GM18868 (cell line): ENCODE measurements at regions not wholly inside any gene's neighbourhood (a gene's known extent, or its start where the extent isn't known, plus 50 kb on each side); places are given as distances from the start of the nearest gene placed in this dataset.
"Not testable (repeated sequence)": the region's sequence is repeated elsewhere in the genome, so short reads cannot be mapped to it uniquely, and the experiment has no call there.

Source experiments
- ATAC-seq: cut with Tn5 transposase; IDR thresholded peaks from one replicate; pipeline ENCODE4 v1.9.1; 2021; ENCODE audit warnings: mild to moderate bottlenecking, moderate library complexity; ENCODE audit not compliant: unreplicated experiment

GRCh38 chr18:79579807-79580497 lies 99.7 kb upstream of the CTDP1 start:
- ATAC-seq = no peak

DNA sequence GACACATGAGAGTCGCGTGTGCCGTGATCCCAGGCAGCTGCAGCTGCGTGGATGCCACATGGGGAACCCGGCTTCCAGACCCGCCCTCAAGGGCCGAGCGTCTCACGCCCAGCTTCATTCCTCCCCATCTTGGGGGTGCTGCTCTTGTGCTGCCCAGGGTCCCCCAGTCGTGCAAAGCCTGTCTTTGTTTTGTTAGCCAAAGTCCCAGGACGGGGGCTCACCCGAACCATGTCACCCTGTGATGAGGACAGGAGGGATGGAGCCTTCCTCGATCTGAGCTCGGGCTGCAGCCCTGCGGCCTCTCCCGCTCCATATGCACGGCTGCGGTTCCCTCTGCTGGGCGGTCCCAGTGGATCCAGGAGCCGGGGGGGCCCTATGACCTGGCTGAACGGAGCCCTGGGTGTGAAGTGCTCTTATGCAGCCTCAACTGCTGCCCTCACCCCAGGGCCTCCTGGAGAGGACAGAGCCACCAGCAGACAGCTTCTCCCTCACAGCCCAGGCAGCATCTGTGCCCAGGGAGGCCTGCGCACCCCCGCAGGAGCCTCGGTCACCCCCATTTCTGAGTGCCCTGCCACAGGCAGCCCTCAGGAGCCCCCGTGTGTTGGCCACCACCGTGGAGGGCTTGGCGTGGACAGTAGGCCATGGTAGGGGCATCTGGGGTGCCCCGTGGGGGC lies 99.0 kb upstream of the CTDP1 start:
- ATAC-seq = no peak

GRCh38 chr18:79581406-79581805 lies 98.2 kb upstream of the CTDP1 start:
- ATAC-seq = no peak

DNA sequence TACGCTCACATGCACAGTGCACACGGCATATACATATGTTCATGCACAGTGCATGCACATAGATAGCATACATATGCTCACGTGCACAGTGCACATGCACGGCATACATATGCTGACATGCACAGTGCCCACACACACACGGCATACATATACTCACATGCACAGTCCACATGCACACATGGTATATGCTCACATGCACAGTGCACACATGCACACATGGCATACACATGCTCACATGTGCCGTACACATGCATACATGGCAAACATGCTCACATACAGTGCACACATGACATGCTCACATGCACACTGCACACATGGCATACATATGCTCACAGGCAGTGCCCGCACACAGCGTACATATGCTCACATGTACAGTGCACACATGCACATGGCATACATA lies 97.7 kb upstream of the CTDP1 start:
- no peak for ATAC-seq

DNA sequence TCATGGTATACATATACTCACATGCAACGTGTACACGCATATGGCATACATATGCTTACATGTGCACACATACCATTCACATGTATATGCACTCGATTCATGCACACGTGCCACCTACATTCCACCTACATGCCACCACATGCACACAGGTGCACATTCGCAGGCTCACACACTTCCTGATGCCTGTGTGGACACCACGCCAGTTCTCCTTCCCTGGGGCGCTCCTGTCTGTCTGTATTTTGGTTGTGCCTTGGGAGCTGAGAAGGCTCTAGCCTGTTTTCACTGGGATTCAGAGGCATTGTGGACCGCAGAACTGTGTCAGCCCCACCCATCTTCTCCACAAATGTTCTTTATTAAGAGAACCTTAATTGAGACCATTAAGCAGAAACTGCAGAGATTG lies 96.6 kb upstream of the CTDP1 start:
- ATAC-seq = no peak

- no peak for ATAC-seq
Measured at GRCh38 chr18:79583426-79583825, 96.2 kb upstream of the CTDP1 start.

DNA sequence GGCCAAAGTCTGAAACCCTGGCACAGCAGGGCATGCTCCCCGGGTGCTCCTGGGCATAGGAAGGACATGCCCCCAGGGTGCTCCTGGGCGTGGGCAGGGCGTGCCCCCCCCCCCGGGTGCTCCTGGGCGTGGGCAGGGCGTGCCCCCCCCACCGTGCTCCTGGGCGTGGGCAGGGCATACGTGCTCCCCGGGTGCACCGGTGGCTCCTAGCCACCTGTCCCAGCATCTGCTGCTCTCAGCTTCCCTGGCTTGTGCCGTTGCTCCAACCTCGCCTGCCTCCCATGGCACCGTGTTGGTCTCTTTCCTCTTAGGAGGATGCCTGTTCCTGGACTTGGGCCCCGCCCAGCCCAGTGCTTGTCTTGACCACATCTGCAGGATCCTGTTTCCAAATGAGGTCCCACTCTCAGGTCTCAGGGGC lies 95.6 kb upstream of the CTDP1 start:
- no peak for ATAC-seq

GRCh38 chr18:79584491-79585394 lies 94.9 kb upstream of the CTDP1 start:
- ATAC-seq = no peak

DNA sequence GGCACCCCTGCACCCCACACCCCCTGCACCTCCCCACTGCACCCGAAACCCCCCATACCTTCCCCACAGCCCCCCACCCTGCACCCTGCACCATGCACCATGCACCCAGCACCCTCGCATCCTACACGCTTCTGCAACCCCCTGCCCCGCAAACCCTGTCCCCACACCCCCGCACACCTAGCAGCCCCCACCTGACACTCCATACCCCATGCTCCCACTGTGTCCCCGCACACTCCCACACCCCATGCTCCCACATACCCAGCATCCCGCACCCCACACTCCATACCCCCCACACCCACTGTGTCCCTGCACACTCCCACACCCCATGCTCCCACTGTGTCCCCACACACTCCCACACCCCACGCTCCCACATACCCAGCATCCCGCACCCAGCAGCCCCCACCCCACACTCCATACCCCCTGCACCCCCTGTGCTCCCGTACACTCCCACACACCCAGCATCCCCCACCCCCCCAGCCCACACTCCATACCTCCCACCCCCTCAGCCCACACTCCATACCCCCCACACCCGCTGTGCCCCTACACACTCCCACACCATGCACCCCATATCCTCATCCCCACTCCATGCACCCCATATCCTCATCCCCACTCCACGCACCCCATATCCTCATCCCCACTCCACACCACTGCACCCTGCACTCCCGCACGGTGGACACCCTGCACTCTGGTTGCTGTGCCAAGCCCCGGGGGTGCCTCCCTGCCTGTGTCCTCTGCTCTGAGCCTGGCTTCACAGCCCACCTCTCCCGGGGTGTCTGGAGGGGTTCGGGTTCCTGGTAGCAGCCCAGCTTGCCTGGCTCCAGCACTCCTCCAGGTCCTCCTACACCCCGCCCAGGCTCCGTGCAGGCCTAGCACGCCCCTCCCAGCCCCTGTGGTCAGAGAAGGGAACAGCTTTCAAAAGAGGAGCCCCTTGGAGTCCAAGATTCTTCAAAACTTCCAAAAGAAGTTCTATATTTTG lies 93.9 kb upstream of the CTDP1 start:
- ATAC-seq = no peak

GRCh38 chr18:79586436-79587225 lies 93.0 kb upstream of the CTDP1 start:
- no peak for ATAC-seq

DNA sequence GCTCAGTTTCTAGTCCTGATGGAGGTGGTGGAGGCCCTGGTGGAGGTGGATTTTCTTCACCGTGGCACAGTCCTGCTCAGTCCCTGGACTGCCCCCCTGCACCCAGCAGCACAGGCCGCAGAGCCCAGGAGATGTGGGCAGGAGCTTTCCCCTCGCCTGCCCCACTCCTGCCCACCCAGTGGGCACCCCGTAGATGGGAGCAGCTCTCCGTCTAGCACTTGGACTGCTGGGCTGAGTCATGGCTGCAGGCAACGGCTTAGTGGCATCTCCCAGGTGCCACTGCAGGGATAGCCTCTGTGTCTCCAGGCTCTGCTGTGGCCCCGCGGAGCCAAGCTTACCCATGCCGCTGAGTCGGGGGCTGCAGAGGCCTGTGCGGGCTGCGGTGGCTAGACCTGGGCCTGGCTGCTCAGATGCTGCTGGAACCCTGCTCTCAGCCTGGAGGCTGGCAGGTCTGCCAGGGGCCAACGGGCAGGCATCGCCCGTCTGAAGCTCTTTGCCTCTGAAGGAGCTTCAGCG lies 92.3 kb upstream of the CTDP1 start:
- no peak for ATAC-seq

DNA sequence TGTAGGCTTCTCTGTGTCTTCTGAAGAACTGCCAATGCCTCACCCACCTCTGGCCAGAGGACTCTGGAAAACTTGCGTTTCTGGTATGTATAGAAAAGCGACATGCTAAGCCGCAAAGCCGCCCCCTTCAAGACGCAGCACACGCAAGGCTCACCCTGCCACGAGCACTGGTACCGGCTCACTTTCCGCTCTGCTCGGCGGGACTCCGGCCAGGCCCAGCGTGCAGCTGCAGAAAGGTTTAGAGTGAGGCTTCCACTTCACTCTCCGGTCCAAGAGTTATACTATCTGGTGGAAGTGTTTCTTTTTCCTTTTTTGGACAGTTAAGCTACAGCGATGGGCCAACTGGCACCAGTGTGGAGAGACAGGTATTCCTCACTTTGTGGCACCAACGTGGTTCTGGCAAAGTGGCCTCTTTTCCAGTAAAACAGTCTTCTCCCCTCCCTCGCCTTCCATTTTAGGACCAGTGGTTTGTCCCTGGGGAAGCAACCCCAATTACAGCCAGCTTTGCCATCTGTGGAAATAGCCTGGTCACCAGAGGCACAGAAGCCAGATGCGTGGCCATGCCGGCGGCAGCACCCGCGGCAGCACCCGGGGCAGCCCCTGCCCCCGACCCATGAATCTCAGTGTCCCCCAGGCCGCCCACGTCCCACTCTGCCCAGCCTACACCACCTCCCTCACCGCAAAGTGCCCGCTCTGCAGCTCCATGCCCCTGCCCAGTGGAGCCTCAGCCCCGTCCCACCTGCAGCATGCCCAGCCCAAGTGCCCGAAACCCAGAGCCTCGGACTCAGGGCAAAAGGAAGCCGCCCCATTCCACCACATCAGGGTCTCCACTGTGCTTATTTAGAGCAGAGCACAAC lies 91.6 kb upstream of the CTDP1 start:
- no peak for ATAC-seq

- no peak for ATAC-seq
Measured at GRCh38 chr18:79588636-79589481, 90.7 kb upstream of the CTDP1 start.

GRCh38 chr18:79589601-79590091 lies 90.0 kb upstream of the CTDP1 start:
- ATAC-seq = no peak

DNA sequence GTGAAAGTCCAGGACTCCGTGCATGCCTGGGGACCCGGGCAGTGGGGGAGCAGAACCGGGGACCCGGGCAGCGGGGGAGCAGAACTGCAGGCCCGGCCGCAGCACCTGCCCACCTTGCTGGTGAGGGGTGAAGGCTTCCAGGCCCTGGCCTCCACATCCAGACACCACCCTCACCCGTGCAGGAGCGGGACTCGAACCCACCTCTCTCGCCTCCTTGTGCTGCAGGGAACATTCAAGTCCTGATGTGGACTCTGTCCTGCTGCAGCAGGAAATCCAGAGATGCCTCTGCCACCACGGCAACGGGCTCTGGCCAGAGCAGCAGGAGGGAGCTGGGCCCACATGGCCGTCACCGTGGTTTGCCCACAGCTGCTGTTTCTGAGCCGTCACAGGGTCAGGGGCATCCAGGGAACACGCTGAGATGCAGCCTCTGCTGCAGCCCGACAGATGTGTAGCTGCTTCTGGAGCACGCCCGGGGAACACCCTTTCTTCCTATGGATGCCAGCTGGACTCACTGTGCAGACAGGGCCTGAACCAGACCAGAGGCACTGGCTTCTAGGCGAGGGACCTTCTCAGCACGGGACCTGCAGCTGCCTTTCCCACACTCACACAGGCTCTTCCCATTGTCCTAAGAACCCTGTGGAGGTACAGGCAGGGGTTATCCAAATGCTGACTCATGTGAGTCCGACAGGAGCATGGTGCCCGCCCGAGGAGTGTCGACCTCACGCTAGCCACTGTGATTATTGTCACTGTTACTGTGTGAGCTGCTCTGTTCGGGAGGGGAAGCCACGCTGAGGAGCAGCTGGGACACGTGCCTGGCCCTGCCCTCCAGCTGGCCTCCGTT lies 89.2 kb upstream of the CTDP1 start:
- no peak for ATAC-seq

GRCh38 chr18:79591032-79591308 lies 88.6 kb upstream of the CTDP1 start:
- ATAC-seq = no peak

GRCh38 chr18:79592684-79593083 lies 86.9 kb upstream of the CTDP1 start:
- not testable (repeated sequence) for ATAC-seq
